CD4-positive, CD25-positive, alpha-beta regulatory T cell (primary cell): ENCODE measurements at regions not wholly inside any gene's neighbourhood (a gene's known extent, or its start where the extent isn't known, plus 50 kb on each side); places are given as distances from the start of the nearest gene placed in this dataset.

ENCODE experiments used
- ATAC-seq, 2 donors: fragments of 150-1000 bp; cut with Tn5 transposase; one replicate each; pipeline ENCODE4 v1.10.0; 2021; ENCODE audit warnings: low read depth in 2 of 2, moderate number of reproducible peaks in 2 of 2, moderate library complexity in 1 of 2
- DNase-seq, 3 donors: peaks; one replicate each; pipeline versions ENCODE4 v3.0.0 to v3.0.0-alpha.2; 2012 to 2022; ENCODE audit warnings: mixed read lengths in 1 of 3
- H3K27ac ChIP-seq: one replicate; pipeline ENCODE4 v1.7.0; 2013; ENCODE audit warnings: mild to moderate bottlenecking, low read length; ENCODE audit not compliant: insufficient read depth, poor library complexity, severe bottlenecking
- H3K27me3 ChIP-seq: one replicate; pipeline ENCODE4 v1.7.0; 2013; ENCODE audit warnings: low read length; ENCODE audit not compliant: control insufficient read depth, insufficient read depth
- H3K36me3 ChIP-seq: one replicate; pipeline ENCODE4 v1.7.0; 2013; ENCODE audit warnings: mild to moderate bottlenecking, low read length, moderate library complexity; ENCODE audit not compliant: control insufficient read depth, insufficient read depth
- H3K4me1 ChIP-seq: 2 replicates; pipeline ENCODE4 v1.7.0; 2013; ENCODE audit warnings: mild to moderate bottlenecking, low read length; ENCODE audit not compliant: insufficient read depth, control insufficient read depth, poor library complexity, severe bottlenecking
- H3K4me3 ChIP-seq: one replicate; pipeline ENCODE4 v1.7.0; 2013; ENCODE audit warnings: low read depth, mild to moderate bottlenecking, low read length, moderate library complexity
- H3K9me3 ChIP-seq, 2 experiments: 1 replicate in 1 of 2; 2 replicates in 1 of 2; pipeline ENCODE4 v1.7.0; 2013; ENCODE audit warnings: low read length in 2 of 2, mild to moderate bottlenecking in 1 of 2, moderate library complexity in 1 of 2; ENCODE audit not compliant: control insufficient read depth in 2 of 2
- H3K27ac Mint-ChIP-seq, 3 donors: one replicate each; pipeline ENCODE4 v1.8.0; 2020 to 2022; ENCODE audit warnings: mild to moderate bottlenecking in 3 of 3, mixed read lengths in 3 of 3, moderate library complexity in 2 of 3
- H3K27me3 Mint-ChIP-seq: one replicate; pipeline ENCODE4 v1.8.0; 2022; ENCODE audit warnings: mild to moderate bottlenecking, mixed read lengths
- H3K36me3 Mint-ChIP-seq: one replicate; pipeline ENCODE4 v1.8.0; 2020; ENCODE audit warnings: mixed read lengths
- H3K4me1 Mint-ChIP-seq, 4 donors: one replicate each; pipeline ENCODE4 v1.8.0; 2020 to 2022; ENCODE audit warnings: mixed read lengths in 4 of 4, mild to moderate bottlenecking in 1 of 4
- H3K4me3 Mint-ChIP-seq, 4 donors: one replicate each; pipeline ENCODE4 v1.8.0; 2020 to 2022; ENCODE audit warnings: mild to moderate bottlenecking in 4 of 4, mixed read lengths in 4 of 4, moderate library complexity in 3 of 4
- H3K9me3 Mint-ChIP-seq, 7 donors: one replicate each; pipeline ENCODE4 v1.8.0; 2020 to 2022; ENCODE audit warnings: mixed read lengths in 7 of 7, mild to moderate bottlenecking in 3 of 7, moderate library complexity in 2 of 7

DNA sequence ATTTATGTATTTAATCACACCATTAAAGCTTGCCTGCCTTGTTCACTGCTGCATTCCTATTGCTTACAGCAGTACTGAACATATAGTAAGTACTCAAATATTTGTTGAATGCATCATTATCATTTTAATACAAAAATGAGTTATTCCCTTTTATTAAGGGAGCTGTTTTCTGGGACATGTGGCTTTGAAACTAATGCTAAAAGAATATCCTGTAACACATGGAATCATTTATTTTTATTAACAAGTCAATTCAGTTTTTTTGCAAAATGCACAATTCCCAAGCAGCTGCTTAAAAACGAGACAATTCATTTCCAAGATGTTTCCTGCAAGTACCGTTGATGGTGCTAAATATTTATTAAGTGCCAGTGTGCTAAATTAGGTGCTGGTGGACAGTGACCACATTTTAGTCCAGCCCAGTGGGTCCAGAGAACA, 148.3 kb upstream of the NR3C1 start:
- ATAC-seq, result no peak
- Histone ChIP-seq H3K4me3 (no peak overlapping the region), H3K27me3 (peaks cover 6% of the 10 kb centered on the region), H3K9me3 (no peaks in the 10 kb centered on the region), H3K4me1 (no peaks in the 10 kb centered on the region), H3K36me3 (no peaks in the 10 kb centered on the region), H3K27ac (no peak overlapping the region)
- H3K27ac Mint-ChIP-seq, result no peak overlapping the region
- no peaks in the 10 kb centered on the region for H3K36me3 Mint-ChIP-seq
- H3K4me1 Mint-ChIP-seq, result peaks cover 0 to 5% (median 0%) of the 10 kb centered on the region in 4 donors
- no peak overlapping the region for H3K4me3 Mint-ChIP-seq
- peaks cover 18% of the 10 kb centered on the region for H3K27me3 Mint-ChIP-seq
- H3K9me3 Mint-ChIP-seq, result peaks cover 0 to 10% (median 2%) of the 10 kb centered on the region in 7 donors
- DNase-seq, result no peak

DNA sequence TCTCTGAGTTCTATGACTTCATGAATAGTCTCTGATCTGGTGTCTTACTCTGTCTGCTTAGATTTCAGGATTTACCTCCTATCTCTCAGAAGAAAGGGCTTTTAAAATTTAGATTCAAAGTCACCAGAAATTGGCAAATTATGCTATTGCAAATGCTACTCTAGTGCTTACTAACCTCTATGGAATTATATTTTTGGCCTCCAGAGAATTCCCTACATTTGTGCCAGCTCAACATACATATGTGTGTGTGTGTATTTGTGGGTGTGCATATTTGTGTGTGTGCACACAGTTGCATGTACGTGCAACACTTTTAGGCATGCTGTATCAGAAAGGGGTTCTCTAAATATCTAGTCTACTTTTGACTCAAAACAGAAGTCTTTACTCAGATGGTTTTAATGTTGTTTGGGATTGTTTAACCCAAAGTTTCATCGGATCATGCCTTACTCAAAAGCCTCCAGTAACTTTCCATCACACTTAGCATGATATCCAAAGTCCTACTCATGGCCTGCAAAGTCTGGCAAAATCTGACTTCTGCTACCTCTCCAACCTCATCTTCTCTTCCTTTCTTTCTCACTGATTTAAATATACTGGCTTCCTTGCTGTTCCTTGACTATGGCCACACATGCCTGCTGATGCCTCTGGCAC, 147.6 kb upstream of the NR3C1 start:
- Mint-ChIP-seq H3K4me3 (no peak overlapping the region), H3K27me3 (peaks cover 18% of the 10 kb centered on the region), H3K36me3 (no peaks in the 10 kb centered on the region), H3K9me3 (peaks cover 0 to 10% (median 2%) of the 10 kb centered on the region in 7 donors), H3K27ac (no peak overlapping the region), H3K4me1 (peaks cover 0 to 5% (median 0%) of the 10 kb centered on the region in 4 donors)
- ATAC-seq (no peak), DNase-seq (no peak)
- Histone ChIP-seq H3K4me1 (no peaks in the 10 kb centered on the region), H3K9me3 (no peaks in the 10 kb centered on the region), H3K36me3 (no peaks in the 10 kb centered on the region), H3K4me3 (no peak overlapping the region), H3K27ac (no peak overlapping the region), H3K27me3 (peaks cover 6% of the 10 kb centered on the region)

DNA sequence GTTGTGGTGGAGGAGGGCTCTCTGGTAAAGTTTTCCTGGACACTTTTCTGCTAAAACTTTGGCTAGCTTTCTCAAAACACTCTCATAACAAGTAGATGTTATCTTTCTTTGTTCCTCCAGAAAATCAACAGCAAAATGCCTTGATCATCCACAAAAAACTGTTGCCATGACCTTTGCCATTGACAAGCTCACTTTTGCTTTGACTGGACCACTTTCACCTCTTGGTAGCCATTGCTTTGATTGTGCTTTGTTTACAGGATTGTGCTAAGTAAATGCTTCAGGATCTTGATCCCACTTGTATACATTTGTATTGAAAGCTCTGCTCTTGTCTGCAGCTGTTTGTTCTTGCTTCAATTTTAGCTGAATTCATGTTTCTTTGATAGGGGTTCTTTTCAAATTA, 143.9 kb upstream of the NR3C1 start:
- H3K9me3 ChIP-seq, result no peaks in the 10 kb centered on the region
- peaks cover 25% of the 10 kb centered on the region for H3K27me3 Mint-ChIP-seq
- no peaks in the 10 kb centered on the region for H3K4me1 ChIP-seq
- H3K9me3 Mint-ChIP-seq, result peaks cover 0 to 10% (median 3%) of the 10 kb centered on the region in 7 donors
- H3K27ac ChIP-seq, result no peak overlapping the region
- no peaks in the 10 kb centered on the region for H3K36me3 Mint-ChIP-seq
- peaks cover 6% of the 10 kb centered on the region for H3K27me3 ChIP-seq
- no peak overlapping the region for H3K27ac Mint-ChIP-seq
- no peak overlapping the region for H3K4me3 Mint-ChIP-seq
- no peak overlapping the region for H3K4me3 ChIP-seq
- DNase-seq (no peak), ATAC-seq (no peak)
- H3K36me3 ChIP-seq, result no peaks in the 10 kb centered on the region
- H3K4me1 Mint-ChIP-seq, result peaks cover 0 to 1% (median 0%) of the 10 kb centered on the region in 4 donors

DNA sequence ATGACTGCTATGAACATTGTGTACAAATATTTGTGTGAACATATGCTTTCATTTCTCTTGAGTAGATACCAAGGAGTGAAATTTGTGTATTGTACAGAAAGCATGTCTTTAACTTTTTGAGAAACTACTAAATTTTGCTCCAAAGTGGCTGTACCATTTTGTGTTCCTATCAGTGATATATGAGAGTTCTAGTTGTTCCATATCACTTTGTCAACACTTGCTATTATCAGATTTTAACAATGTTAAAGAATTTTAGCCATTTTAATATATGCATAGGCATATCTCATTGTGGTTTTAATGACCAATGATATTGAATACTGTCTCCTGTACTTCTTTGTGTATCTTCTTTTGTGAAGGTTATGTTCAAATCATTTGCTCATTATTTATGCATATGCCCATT, 142.9 kb upstream of the NR3C1 start:
- no peaks in the 10 kb centered on the region for H3K27me3 ChIP-seq
- H3K4me3 Mint-ChIP-seq, result no peak overlapping the region
- no peak overlapping the region for H3K27ac Mint-ChIP-seq
- peaks cover 0 to 10% (median 3%) of the 10 kb centered on the region in 7 donors for H3K9me3 Mint-ChIP-seq
- H3K27me3 Mint-ChIP-seq, result peaks cover 25% of the 10 kb centered on the region
- DNase-seq (no peak), ATAC-seq (no peak)
- no peak overlapping the region for H3K27ac ChIP-seq
- H3K36me3 Mint-ChIP-seq, result no peaks in the 10 kb centered on the region
- H3K4me1 ChIP-seq, result no peaks in the 10 kb centered on the region
- no peaks in the 10 kb centered on the region for H3K4me1 Mint-ChIP-seq
- H3K9me3 ChIP-seq, result no peaks in the 10 kb centered on the region
- no peaks in the 10 kb centered on the region for H3K36me3 ChIP-seq
- H3K4me3 ChIP-seq, result no peak overlapping the region

DNA sequence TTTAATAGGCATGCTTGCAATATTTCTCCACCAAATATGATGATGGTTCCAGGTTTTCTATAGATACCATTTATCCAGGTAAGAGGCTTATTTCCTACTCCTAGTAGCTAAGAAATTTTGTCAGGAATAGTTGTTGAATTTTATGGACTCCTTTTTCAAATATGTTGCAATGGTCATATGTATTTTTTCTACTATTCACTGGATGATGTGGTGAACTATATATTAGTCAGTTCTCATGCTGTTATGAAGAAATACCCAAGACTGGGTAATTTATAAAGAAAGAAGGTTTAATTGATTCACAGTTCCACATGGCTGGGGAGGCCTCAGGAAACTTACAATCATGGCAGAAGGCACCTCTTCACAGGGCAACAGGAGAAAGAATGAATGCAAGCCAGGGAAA, 141.1 kb upstream of the NR3C1 start:
- H3K9me3 Mint-ChIP-seq, result peaks cover 2 to 13% (median 4%) of the 10 kb centered on the region in 7 donors
- no peaks in the 10 kb centered on the region for H3K4me1 ChIP-seq

DNA sequence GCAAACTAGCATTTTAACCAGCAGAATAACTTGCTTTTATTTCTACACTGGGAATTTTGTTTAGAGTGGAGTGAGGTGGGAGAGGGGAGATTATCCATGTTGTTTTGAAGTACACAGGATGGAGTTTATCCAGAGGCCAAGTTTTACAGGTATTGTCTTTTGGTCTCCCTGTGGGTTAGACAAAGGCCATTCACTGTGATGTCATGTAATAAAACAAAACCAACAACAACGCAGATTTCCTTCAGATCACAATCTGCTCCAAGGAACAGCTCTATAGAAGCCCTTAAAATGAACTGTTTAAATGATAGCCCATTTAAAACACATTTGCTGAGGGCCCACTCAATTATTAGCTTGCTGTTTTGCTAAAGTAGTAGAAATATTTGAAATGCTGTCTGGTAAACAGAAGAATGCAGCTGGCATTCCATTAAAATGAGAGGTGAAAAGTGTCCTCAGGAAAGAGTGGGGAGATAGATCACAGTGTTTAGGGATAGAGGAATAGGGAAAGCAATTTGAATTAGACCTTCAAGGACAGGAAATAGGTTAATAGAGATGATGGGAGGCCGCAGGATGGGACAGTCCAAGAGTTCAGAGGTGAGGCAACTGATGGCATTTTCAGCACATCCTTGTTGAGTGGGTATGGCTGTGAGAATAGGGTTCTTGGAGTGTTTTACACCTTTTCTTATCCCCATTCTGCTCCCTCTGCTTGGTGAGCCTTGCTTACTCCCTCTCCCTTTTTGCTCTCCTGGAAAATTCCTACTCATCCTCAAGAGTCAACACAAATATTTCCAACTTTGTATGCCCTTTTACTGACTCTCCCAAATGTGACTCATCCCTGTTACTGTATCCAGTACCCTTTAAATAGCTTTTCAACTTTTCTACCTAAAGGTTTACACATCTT, 140.1 kb upstream of the NR3C1 start:
- peaks cover 19% of the 10 kb centered on the region for H3K27me3 Mint-ChIP-seq
- Histone ChIP-seq H3K9me3 (peaks cover 12 to 13% of the 10 kb centered on the region in 2 experiments), H3K4me1 (no peaks in the 10 kb centered on the region), H3K27ac (no peak overlapping the region), H3K36me3 (no peaks in the 10 kb centered on the region), H3K27me3 (no peaks in the 10 kb centered on the region), H3K4me3 (no peak overlapping the region)
- H3K4me1 Mint-ChIP-seq, result no peaks in the 10 kb centered on the region
- no peaks in the 10 kb centered on the region for H3K36me3 Mint-ChIP-seq
- DNase-seq (no peak), ATAC-seq (no peak)
- H3K4me3 Mint-ChIP-seq, result no peak overlapping the region
- peaks cover 2 to 10% (median 4%) of the 10 kb centered on the region in 7 donors for H3K9me3 Mint-ChIP-seq
- no peak overlapping the region for H3K27ac Mint-ChIP-seq

More for the DNA sequence above, 141.1 kb upstream of the NR3C1 start:
- H3K27ac ChIP-seq, result no peak overlapping the region
- H3K36me3 ChIP-seq, result no peaks in the 10 kb centered on the region
- H3K36me3 Mint-ChIP-seq, result no peaks in the 10 kb centered on the region
- no peak overlapping the region for H3K4me3 Mint-ChIP-seq
- H3K4me3 ChIP-seq, result no peak overlapping the region
- peaks cover 3 to 4% of the 10 kb centered on the region in 2 experiments for H3K9me3 ChIP-seq
- ATAC-seq, result no peak
- no peaks in the 10 kb centered on the region for H3K4me1 Mint-ChIP-seq
- H3K27me3 ChIP-seq, result no peaks in the 10 kb centered on the region
- H3K27me3 Mint-ChIP-seq, result peaks cover 23% of the 10 kb centered on the region
- DNase-seq, result no peak
- no peak overlapping the region for H3K27ac Mint-ChIP-seq

DNA sequence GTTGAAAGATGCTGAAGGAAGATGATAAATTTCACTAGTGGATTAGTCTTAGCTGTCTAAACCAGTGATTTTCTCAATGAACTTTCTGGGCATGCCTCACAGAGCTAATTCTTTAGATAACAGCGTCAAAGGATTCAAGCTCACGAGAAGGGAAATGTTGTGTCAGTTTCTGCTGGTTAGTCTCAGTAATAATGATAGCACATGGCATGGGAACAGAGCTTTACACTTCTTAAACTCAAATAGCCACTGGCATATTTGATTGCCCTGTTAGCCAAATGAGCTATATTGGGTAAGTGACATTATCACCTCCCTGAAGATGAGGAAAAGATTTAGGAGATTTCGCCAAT, 139.3 kb upstream of the NR3C1 start:
- H3K27ac Mint-ChIP-seq, result no peak overlapping the region
- Histone ChIP-seq H3K36me3 (no peaks in the 10 kb centered on the region), H3K4me1 (no peaks in the 10 kb centered on the region)

More for the DNA sequence above, 139.3 kb upstream of the NR3C1 start:
- no peak overlapping the region for H3K4me3 ChIP-seq
- peaks cover 2 to 10% (median 4%) of the 10 kb centered on the region in 7 donors for H3K9me3 Mint-ChIP-seq
- peaks cover 18% of the 10 kb centered on the region for H3K27me3 Mint-ChIP-seq
- no peak for ATAC-seq
- no peaks in the 10 kb centered on the region for H3K27me3 ChIP-seq
- H3K36me3 Mint-ChIP-seq, result no peaks in the 10 kb centered on the region
- no peak overlapping the region for H3K27ac ChIP-seq
- peaks cover 12 to 14% of the 10 kb centered on the region in 2 experiments for H3K9me3 ChIP-seq
- H3K4me3 Mint-ChIP-seq, result no peak overlapping the region
- H3K4me1 Mint-ChIP-seq, result no peaks in the 10 kb centered on the region
- DNase-seq, result no peak
